Fibroblast of lung (primary cell): ENCODE measurements at regions not wholly inside any gene's neighbourhood (a gene's known extent, or its start where the extent isn't known, plus 50 kb on each side); places are given as distances from the start of the nearest gene placed in this dataset.
"Not testable (repeated sequence)": the region's sequence is repeated elsewhere in the genome, so short reads cannot be mapped to it uniquely, and the experiment has no call there.

Source experiments
- DNase-seq, 2 donors: peaks; one replicate each; pipeline versions ENCODE4 v3.0.0 to v3.0.0-alpha.2; 2010; ENCODE audit warnings: low read depth in 2 of 2
- H2AFZ ChIP-seq: 2 replicates; pipeline ENCODE4 v1.5.1; 2012; ENCODE audit warnings: low read length, control low read depth, inconsistent platforms
- H3K27ac ChIP-seq: 2 replicates; pipeline ENCODE4 v1.5.1; 2011; ENCODE audit warnings: low read length, control low read depth; ENCODE audit not compliant: insufficient read depth
- H3K27me3 ChIP-seq: 2 replicates; pipeline ENCODE4 v1.5.1; 2011; ENCODE audit warnings: mild to moderate bottlenecking, low read length; ENCODE audit not compliant: control insufficient read depth, insufficient read depth
- H3K36me3 ChIP-seq: 2 replicates; pipeline ENCODE4 v1.5.1; 2011; ENCODE audit warnings: low read length; ENCODE audit not compliant: control insufficient read depth, insufficient read depth
- H3K4me1 ChIP-seq: 2 replicates; pipeline ENCODE4 v1.5.1; 2011; ENCODE audit warnings: low read length; ENCODE audit not compliant: control insufficient read depth, insufficient read depth; ENCODE audit errors: extremely low read depth
- H3K4me2 ChIP-seq: 2 replicates; pipeline ENCODE4 v1.5.1; 2011; ENCODE audit warnings: low read length, control low read depth; ENCODE audit not compliant: insufficient read depth; ENCODE audit errors: extremely low read depth
- H3K4me3 ChIP-seq, 4 experiments: fragments of 200-600 bp in 1 of 4; sonication (generic) in 1 of 4; replicated peaks in 1 of 4; 2 replicates each; pipeline ENCODE4 v1.5.1; 2011 to 2016; ENCODE audit warnings: low read length in 4 of 4, low read depth in 3 of 4, mild to moderate bottlenecking in 3 of 4, control low read depth in 2 of 4, inconsistent platforms in 1 of 4, mixed read lengths in 1 of 4; ENCODE audit not compliant: insufficient read depth in 1 of 4; ENCODE audit errors: control extremely low read depth in 1 of 4
- H3K79me2 ChIP-seq: 2 replicates; pipeline ENCODE4 v1.5.1; 2012; ENCODE audit warnings: mild to moderate bottlenecking, low read length, inconsistent platforms; ENCODE audit not compliant: control insufficient read depth, insufficient read depth
- H3K9ac ChIP-seq: 2 replicates; pipeline ENCODE4 v1.5.1; 2011; ENCODE audit warnings: mild to moderate bottlenecking, low read length, control low read depth; ENCODE audit not compliant: insufficient read depth
- H3K9me3 ChIP-seq: 2 replicates; pipeline ENCODE4 v1.5.1; 2012; ENCODE audit warnings: low read depth, low read length; ENCODE audit not compliant: control insufficient read depth, insufficient read depth
- H4K20me1 ChIP-seq: 2 replicates; pipeline ENCODE4 v1.5.1; 2011; ENCODE audit warnings: low read length; ENCODE audit not compliant: control insufficient read depth, insufficient read depth; ENCODE audit errors: extremely low read depth
- CTCF ChIP-seq, 2 donors: IDR thresholded peaks in 1 of 2; conservative IDR thresholded peaks in 1 of 2; 1 replicate in 1 of 2; 2 replicates in 1 of 2; pipeline ENCODE4 v1.5.1; 2011 to 2012; ENCODE audit warnings: low read length in 2 of 2, control low read depth in 1 of 2, inconsistent platforms in 1 of 2, low read depth in 1 of 2, mild to moderate bottlenecking in 1 of 2
- EZH2 ChIP-seq: IDR thresholded peaks from 2 replicates; pipeline ENCODE4 v1.5.1; 2012; ENCODE audit warnings: low read length, control low read depth, mild to moderate bottlenecking; ENCODE audit errors: missing control alignments

- no peaks in the 10 kb centered on the region for H3K9me3 ChIP-seq
- no peak overlapping the region for H3K4me2 ChIP-seq
- no peaks in the 10 kb centered on the region for H3K36me3 ChIP-seq
- DNase-seq, result no peak
- H3K79me2 ChIP-seq, result no peaks in the 10 kb centered on the region
- H3K4me1 ChIP-seq, result no peaks in the 10 kb centered on the region
- H3K27ac ChIP-seq, result no peak overlapping the region
- H2AFZ ChIP-seq, result no peak overlapping the region
- no peaks in the 10 kb centered on the region for H4K20me1 ChIP-seq
- no peak overlapping the region for H3K4me3 ChIP-seq
- TF ChIP-seq EZH2 (no peak), CTCF (conservative IDR thresholded peaks at IDR 0.05 in 1 of 2, IDR thresholded peaks at IDR 0.05 in 1 of 2; ENCODE audit: low read depth in 1 of 2, low read length in 2 of 2) (no peak)
- no peak overlapping the region for H3K9ac ChIP-seq
- no peaks in the 10 kb centered on the region for H3K27me3 ChIP-seq
Observed at GRCh38 chr10:7056216-7056615, 354.6 kb downstream of the SFMBT2 start.

- H3K9ac ChIP-seq, result no peak overlapping the region
Observed at GRCh38 chr10:7054915-7055314, 355.9 kb downstream of the SFMBT2 start.

GRCh38 chr10:7053195-7053594 lies 357.6 kb downstream of the SFMBT2 start:
- Histone ChIP-seq H3K9me3 (no peaks in the 10 kb centered on the region), H2AFZ (no peak overlapping the region), H3K36me3 (no peaks in the 10 kb centered on the region), H3K9ac (no peak overlapping the region), H3K4me3 (no peak overlapping the region), H3K27ac (no peak overlapping the region), H3K27me3 (no peaks in the 10 kb centered on the region), H3K4me2 (no peak overlapping the region), H3K4me1 (no peaks in the 10 kb centered on the region), H4K20me1 (no peaks in the 10 kb centered on the region), H3K79me2 (no peaks in the 10 kb centered on the region)
- DNase-seq, result no peak
- TF ChIP-seq EZH2 (no peak), CTCF (conservative IDR thresholded peaks at IDR 0.05 in 1 of 2, IDR thresholded peaks at IDR 0.05 in 1 of 2; ENCODE audit: low read depth in 1 of 2, low read length in 2 of 2) (no peak)

More at GRCh38 chr10:7054915-7055314, 355.9 kb downstream of the SFMBT2 start:
- Histone ChIP-seq H3K4me1 (no peaks in the 10 kb centered on the region), H3K36me3 (no peaks in the 10 kb centered on the region), H3K4me2 (no peak overlapping the region), H3K27ac (no peak overlapping the region), H3K27me3 (no peaks in the 10 kb centered on the region), H4K20me1 (no peaks in the 10 kb centered on the region), H2AFZ (no peak overlapping the region), H3K79me2 (no peaks in the 10 kb centered on the region), H3K4me3 (no peak overlapping the region), H3K9me3 (no peaks in the 10 kb centered on the region)
- peak in 1 of 2 donors; percentile 55 for DNase-seq
- TF ChIP-seq CTCF (conservative IDR thresholded peaks at IDR 0.05 in 1 of 2, IDR thresholded peaks at IDR 0.05 in 1 of 2; ENCODE audit: low read depth in 1 of 2, low read length in 2 of 2) (peak in 1 of 2 donors; percentile 68), EZH2 (no peak)

- not testable (repeated sequence) for H3K27me3 ChIP-seq, H3K27ac ChIP-seq, H3K4me2 ChIP-seq, H3K9ac ChIP-seq, H4K20me1 ChIP-seq, H3K9me3 ChIP-seq, H3K4me1 ChIP-seq, H3K36me3 ChIP-seq, H3K4me3 ChIP-seq, DNase-seq, H3K79me2 ChIP-seq, H2AFZ ChIP-seq
Observed at GRCh38 chr10:7050024-7050423, 360.8 kb downstream of the SFMBT2 start.
